HG03571 (cell line): ENCODE measurements at regions not wholly inside any gene's neighbourhood (a gene's known extent, or its start where the extent isn't known, plus 50 kb on each side); places are given as distances from the start of the nearest gene placed in this dataset.
"Not testable (repeated sequence)": the region's sequence is repeated elsewhere in the genome, so short reads cannot be mapped to it uniquely, and the experiment has no call there.

Experiments used
- ATAC-seq: cut with Tn5 transposase; IDR thresholded peaks from one replicate; pipeline ENCODE4 v1.9.1; 2021; ENCODE audit not compliant: unreplicated experiment

GRCh38 chr2:146467425-146467824 is 1377.4 kb upstream of the ACVR2A start:
- no peak for ATAC-seq

GRCh38 chr2:146465460-146465859 is 1379.4 kb upstream of the ACVR2A start:
- no peak for ATAC-seq

GRCh38 chr2:146461068-146461467 is 1383.8 kb upstream of the ACVR2A start:
- no peak for ATAC-seq

GRCh38 chr2:146458585-146458984 is 1386.2 kb upstream of the ACVR2A start:
- ATAC-seq: no peak

- ATAC-seq: no peak
Observed at GRCh38 chr2:146457221-146457620, 1387.6 kb upstream of the ACVR2A start.

GRCh38 chr2:146455325-146455724 is 1389.5 kb upstream of the ACVR2A start:
- no peak for ATAC-seq

- no peak for ATAC-seq
Observed at GRCh38 chr2:146451972-146452371, 1392.9 kb upstream of the ACVR2A start.

- ATAC-seq: no peak
Observed at GRCh38 chr2:146450131-146450530, 1394.7 kb upstream of the ACVR2A start.

- no peak for ATAC-seq
Observed at GRCh38 chr2:146444987-146445386, 1399.8 kb upstream of the ACVR2A start.

GRCh38 chr2:146444085-146444484 is 1400.7 kb upstream of the ACVR2A start:
- ATAC-seq: no peak

- no peak for ATAC-seq
Observed at GRCh38 chr2:146438246-146438645, 1406.6 kb upstream of the ACVR2A start.

- no peak for ATAC-seq
Observed at GRCh38 chr2:146437712-146438111, 1407.1 kb upstream of the ACVR2A start.

- no peak for ATAC-seq
Observed at GRCh38 chr2:146433116-146433875, 1411.5 kb upstream of the ACVR2A start.

- ATAC-seq: no peak
Observed at GRCh38 chr2:146429366-146429765, 1415.5 kb upstream of the ACVR2A start.

GRCh38 chr2:146417942-146418341 is 1426.9 kb upstream of the ACVR2A start:
- ATAC-seq: no peak

GRCh38 chr2:146415291-146415690 is 1429.5 kb upstream of the ACVR2A start:
- no peak for ATAC-seq

GRCh38 chr2:146414456-146414855 is 1430.4 kb upstream of the ACVR2A start:
- no peak for ATAC-seq

GRCh38 chr2:146413086-146413610 is 1431.7 kb upstream of the ACVR2A start:
- ATAC-seq: no peak

- no peak for ATAC-seq
Observed at GRCh38 chr2:146412625-146413024, 1432.2 kb upstream of the ACVR2A start.

- ATAC-seq: not testable (repeated sequence)
Observed at GRCh38 chr2:146405402-146406309, 1439.2 kb upstream of the ACVR2A start.

GRCh38 chr2:146403546-146404160 is 1441.2 kb upstream of the ACVR2A start:
- not testable (repeated sequence) for ATAC-seq
